ENCODE measurements at regions not wholly inside any gene's neighbourhood (a gene's known extent, or its start where the extent isn't known, plus 50 kb on each side); places are given as distances from the start of the nearest gene placed in this dataset.
"Not testable (repeated sequence)": the region's sequence is repeated elsewhere in the genome, so short reads cannot be mapped to it uniquely, and the experiment has no call there.

- not testable (repeated sequence) for H3K4me3 ChIP-seq (ENCODE audit: low read length); H2AFZ ChIP-seq (ENCODE audit: low read length); H3K9ac ChIP-seq (ENCODE audit: low read length); H3K4me1 ChIP-seq (ENCODE audit: low read length); H3K79me2 ChIP-seq (ENCODE audit: low read length); H3K9me3 ChIP-seq (ENCODE audit: low read length); H3K27ac ChIP-seq (ENCODE audit: low read length); DNase-seq; H3K9me2 ChIP-seq (replicated peaks; ENCODE audit: insufficient read depth, low read length); H3K27me3 ChIP-seq (ENCODE audit: low read length); H3K4me2 ChIP-seq (ENCODE audit: low read depth, low read length, poor library complexity, severe bottlenecking); H4K20me1 ChIP-seq (ENCODE audit: insufficient read depth, low read depth, low read length); H3K36me3 ChIP-seq (ENCODE audit: insufficient read depth, low read length)
Measured at GRCh38 chr13:79836121-79836520, 355.2 kb downstream of the NDFIP2 start.

GRCh38 chr13:79834876-79835275 is 353.9 kb downstream of the NDFIP2 start:
- no peak for DNase-seq
- no peak overlapping the region for H2AFZ ChIP-seq (ENCODE audit: low read length)
- H3K4me2 ChIP-seq (ENCODE audit: low read depth, low read length, poor library complexity, severe bottlenecking), result no peak overlapping the region
- H4K20me1 ChIP-seq (ENCODE audit: insufficient read depth, low read depth, low read length), result no peaks in the 10 kb centered on the region
- H3K27ac ChIP-seq (ENCODE audit: low read length), result no peak overlapping the region
- no peaks in the 10 kb centered on the region for H3K9me3 ChIP-seq (ENCODE audit: low read length)
- no peaks in the 10 kb centered on the region for H3K79me2 ChIP-seq (ENCODE audit: low read length)
- no peak overlapping the region for H3K4me3 ChIP-seq (ENCODE audit: low read length)
- no peaks in the 10 kb centered on the region for H3K27me3 ChIP-seq (ENCODE audit: low read length)
- H3K36me3 ChIP-seq (ENCODE audit: insufficient read depth, low read length), result no peaks in the 10 kb centered on the region
- no peaks in the 10 kb centered on the region for H3K4me1 ChIP-seq (ENCODE audit: low read length)
- H3K9me2 ChIP-seq (replicated peaks; ENCODE audit: insufficient read depth, low read length), result no peaks in the 10 kb centered on the region
- H3K9ac ChIP-seq (ENCODE audit: low read length), result no peak overlapping the region

GRCh38 chr13:79833991-79834390 is 353.0 kb downstream of the NDFIP2 start:
- no peaks in the 10 kb centered on the region for H3K27me3 ChIP-seq (ENCODE audit: low read length)
- H3K9me2 ChIP-seq (replicated peaks; ENCODE audit: insufficient read depth, low read length), result no peaks in the 10 kb centered on the region
- no peak overlapping the region for H3K27ac ChIP-seq (ENCODE audit: low read length)
- no peak overlapping the region for H3K4me3 ChIP-seq (ENCODE audit: low read length)
- no peaks in the 10 kb centered on the region for H3K79me2 ChIP-seq (ENCODE audit: low read length)
- no peaks in the 10 kb centered on the region for H3K4me1 ChIP-seq (ENCODE audit: low read length)
- H3K9ac ChIP-seq (ENCODE audit: low read length), result no peak overlapping the region
- no peak overlapping the region for H2AFZ ChIP-seq (ENCODE audit: low read length)
- no peak for DNase-seq
- H3K4me2 ChIP-seq (ENCODE audit: low read depth, low read length, poor library complexity, severe bottlenecking), result no peak overlapping the region
- no peaks in the 10 kb centered on the region for H3K36me3 ChIP-seq (ENCODE audit: insufficient read depth, low read length)
- no peaks in the 10 kb centered on the region for H3K9me3 ChIP-seq (ENCODE audit: low read length)
- H4K20me1 ChIP-seq (ENCODE audit: insufficient read depth, low read depth, low read length), result no peaks in the 10 kb centered on the region

DNA sequence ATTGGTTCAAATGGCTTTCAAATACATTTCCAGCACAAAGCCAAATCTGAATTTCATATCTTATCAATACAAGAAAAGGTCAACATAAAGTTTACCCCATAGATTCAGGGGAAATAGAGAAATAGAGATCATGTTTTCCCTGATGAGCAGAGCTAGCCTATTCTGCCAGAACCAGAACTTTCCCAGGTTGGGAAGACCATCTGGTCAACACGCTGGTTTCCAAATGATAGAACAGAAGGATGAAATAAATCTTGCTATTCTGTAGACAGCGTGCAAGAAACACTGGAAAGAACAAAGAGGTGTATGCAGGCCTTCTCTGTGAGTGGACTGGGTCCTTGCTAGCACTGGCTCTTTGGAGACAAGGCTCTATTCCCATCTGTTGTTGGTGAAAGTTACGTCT is 350.6 kb downstream of the NDFIP2 start:
- Histone ChIP-seq H3K9me3 (ENCODE audit: low read length) (no peaks in the 10 kb centered on the region), H3K4me2 (ENCODE audit: low read depth, low read length, poor library complexity, severe bottlenecking) (no peak overlapping the region), H3K9me2 (replicated peaks; ENCODE audit: insufficient read depth, low read length) (no peaks in the 10 kb centered on the region), H3K4me3 (ENCODE audit: low read length) (no peak overlapping the region), H3K36me3 (ENCODE audit: insufficient read depth, low read length) (no peaks in the 10 kb centered on the region), H3K4me1 (ENCODE audit: low read length) (no peaks in the 10 kb centered on the region), H2AFZ (ENCODE audit: low read length) (no peak overlapping the region), H3K9ac (ENCODE audit: low read length) (no peak overlapping the region), H3K27me3 (ENCODE audit: low read length) (no peaks in the 10 kb centered on the region), H3K27ac (ENCODE audit: low read length) (no peak overlapping the region), H4K20me1 (ENCODE audit: insufficient read depth, low read depth, low read length) (no peaks in the 10 kb centered on the region), H3K79me2 (ENCODE audit: low read length) (no peaks in the 10 kb centered on the region)
- DNase-seq, result no peak

GRCh38 chr13:79830945-79831344 is 350.0 kb downstream of the NDFIP2 start:
- no peaks in the 10 kb centered on the region for H4K20me1 ChIP-seq (ENCODE audit: insufficient read depth, low read depth, low read length)
- no peaks in the 10 kb centered on the region for H3K9me2 ChIP-seq (replicated peaks; ENCODE audit: insufficient read depth, low read length)
- H3K27me3 ChIP-seq (ENCODE audit: low read length), result no peaks in the 10 kb centered on the region
- no peak overlapping the region for H3K27ac ChIP-seq (ENCODE audit: low read length)
- H2AFZ ChIP-seq (ENCODE audit: low read length), result no peak overlapping the region
- no peaks in the 10 kb centered on the region for H3K79me2 ChIP-seq (ENCODE audit: low read length)
- H3K9ac ChIP-seq (ENCODE audit: low read length), result no peak overlapping the region
- H3K4me2 ChIP-seq (ENCODE audit: low read depth, low read length, poor library complexity, severe bottlenecking), result no peak overlapping the region
- no peak overlapping the region for H3K4me3 ChIP-seq (ENCODE audit: low read length)
- DNase-seq, result no peak
- H3K4me1 ChIP-seq (ENCODE audit: low read length), result no peaks in the 10 kb centered on the region
- H3K9me3 ChIP-seq (ENCODE audit: low read length), result no peaks in the 10 kb centered on the region
- no peaks in the 10 kb centered on the region for H3K36me3 ChIP-seq (ENCODE audit: insufficient read depth, low read length)

- H3K9me2 ChIP-seq (replicated peaks; ENCODE audit: insufficient read depth, low read length), result no peaks in the 10 kb centered on the region
- no peak for DNase-seq
- no peak overlapping the region for H2AFZ ChIP-seq (ENCODE audit: low read length)
- no peaks in the 10 kb centered on the region for H3K27me3 ChIP-seq (ENCODE audit: low read length)
- no peaks in the 10 kb centered on the region for H3K9me3 ChIP-seq (ENCODE audit: low read length)
- no peak overlapping the region for H3K4me2 ChIP-seq (ENCODE audit: low read depth, low read length, poor library complexity, severe bottlenecking)
- no peak overlapping the region for H3K9ac ChIP-seq (ENCODE audit: low read length)
- no peaks in the 10 kb centered on the region for H4K20me1 ChIP-seq (ENCODE audit: insufficient read depth, low read depth, low read length)
- no peak overlapping the region for H3K27ac ChIP-seq (ENCODE audit: low read length)
- H3K4me1 ChIP-seq (ENCODE audit: low read length), result no peaks in the 10 kb centered on the region
- no peaks in the 10 kb centered on the region for H3K36me3 ChIP-seq (ENCODE audit: insufficient read depth, low read length)
- H3K79me2 ChIP-seq (ENCODE audit: low read length), result no peaks in the 10 kb centered on the region
- no peak overlapping the region for H3K4me3 ChIP-seq (ENCODE audit: low read length)
Measured at GRCh38 chr13:79830426-79830825, 349.5 kb downstream of the NDFIP2 start.

DNA sequence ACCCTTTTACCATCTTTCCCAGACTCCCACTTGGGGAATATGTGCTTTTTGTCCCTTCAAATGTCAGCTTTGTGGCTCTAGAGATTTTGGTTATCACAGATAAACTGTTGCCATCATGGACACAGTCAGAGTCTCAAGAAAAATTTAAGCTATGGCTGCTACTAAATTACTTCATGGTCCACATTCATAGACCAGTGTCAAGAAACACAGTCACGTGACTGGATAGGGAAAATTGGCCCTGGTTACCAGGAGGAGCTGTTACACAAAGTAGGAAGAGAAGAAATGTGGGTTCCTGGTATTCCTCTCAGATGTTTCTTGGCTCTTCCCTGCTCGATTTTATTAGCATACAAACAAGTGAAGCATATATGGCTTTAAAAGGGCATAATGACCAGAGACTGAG is 348.9 kb downstream of the NDFIP2 start:
- Histone ChIP-seq H3K4me1 (ENCODE audit: low read length) (no peaks in the 10 kb centered on the region), H3K4me2 (ENCODE audit: low read depth, low read length, poor library complexity, severe bottlenecking) (no peak overlapping the region), H3K9ac (ENCODE audit: low read length) (no peak overlapping the region), H3K36me3 (ENCODE audit: insufficient read depth, low read length) (no peaks in the 10 kb centered on the region), H3K9me2 (replicated peaks; ENCODE audit: insufficient read depth, low read length) (no peaks in the 10 kb centered on the region), H3K4me3 (ENCODE audit: low read length) (no peak overlapping the region), H4K20me1 (ENCODE audit: insufficient read depth, low read depth, low read length) (no peaks in the 10 kb centered on the region), H3K9me3 (ENCODE audit: low read length) (no peaks in the 10 kb centered on the region), H3K79me2 (ENCODE audit: low read length) (no peaks in the 10 kb centered on the region), H2AFZ (ENCODE audit: low read length) (no peak overlapping the region), H3K27ac (ENCODE audit: low read length) (no peak overlapping the region), H3K27me3 (ENCODE audit: low read length) (no peaks in the 10 kb centered on the region)
- DNase-seq, result no peak

- no peak for DNase-seq
Measured at GRCh38 chr13:79825959-79826358, 345.0 kb downstream of the NDFIP2 start.

DNA sequence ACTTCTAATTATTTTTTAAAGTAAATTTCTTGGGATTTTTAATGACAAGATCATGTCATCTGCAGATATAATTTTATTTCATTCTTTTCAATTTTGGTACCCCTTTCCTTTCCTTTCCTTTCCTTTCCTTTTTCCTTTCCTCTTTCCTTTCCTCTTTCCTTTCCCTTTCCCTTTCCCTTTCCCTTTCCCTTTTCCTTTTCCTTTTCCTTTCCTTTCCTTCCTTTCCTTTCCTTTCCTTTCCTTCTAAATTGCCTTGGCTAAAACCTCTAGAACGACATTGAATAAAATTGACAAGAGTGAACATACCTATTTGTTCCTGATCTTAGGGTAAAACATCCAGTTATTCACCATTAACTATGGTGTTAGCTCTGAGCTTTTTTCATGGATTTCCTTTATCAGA is 334.1 kb downstream of the NDFIP2 start:
- Histone ChIP-seq H3K4me3 (ENCODE audit: low read length) (no peak overlapping the region), H3K9me2 (replicated peaks; ENCODE audit: insufficient read depth, low read length) (no peaks in the 10 kb centered on the region; the same call in 1 of the 2 replicates), H3K4me1 (ENCODE audit: low read length) (no peaks in the 10 kb centered on the region), H2AFZ (ENCODE audit: low read length) (no peak overlapping the region), H3K79me2 (ENCODE audit: low read length) (no peaks in the 10 kb centered on the region), H3K4me2 (ENCODE audit: low read depth, low read length, poor library complexity, severe bottlenecking) (no peak overlapping the region), H3K36me3 (ENCODE audit: insufficient read depth, low read length) (no peaks in the 10 kb centered on the region), H3K27me3 (ENCODE audit: low read length) (no peaks in the 10 kb centered on the region), H3K9me3 (ENCODE audit: low read length) (no peaks in the 10 kb centered on the region), H4K20me1 (ENCODE audit: insufficient read depth, low read depth, low read length) (no peaks in the 10 kb centered on the region), H3K27ac (ENCODE audit: low read length) (no peak overlapping the region), H3K9ac (ENCODE audit: low read length) (no peak overlapping the region)
- DNase-seq, result no peak

More at GRCh38 chr13:79825959-79826358, 345.0 kb downstream of the NDFIP2 start:
- Histone ChIP-seq H3K9me2 (replicated peaks; ENCODE audit: insufficient read depth, low read length) (no peaks in the 10 kb centered on the region), H3K4me1 (ENCODE audit: low read length) (no peaks in the 10 kb centered on the region), H3K27ac (ENCODE audit: low read length) (no peak overlapping the region), H4K20me1 (ENCODE audit: insufficient read depth, low read depth, low read length) (no peaks in the 10 kb centered on the region), H2AFZ (ENCODE audit: low read length) (no peak overlapping the region), H3K9me3 (ENCODE audit: low read length) (no peaks in the 10 kb centered on the region), H3K27me3 (ENCODE audit: low read length) (no peaks in the 10 kb centered on the region), H3K4me2 (ENCODE audit: low read depth, low read length, poor library complexity, severe bottlenecking) (no peak overlapping the region), H3K36me3 (ENCODE audit: insufficient read depth, low read length) (no peaks in the 10 kb centered on the region), H3K9ac (ENCODE audit: low read length) (no peak overlapping the region), H3K4me3 (ENCODE audit: low read length) (no peak overlapping the region), H3K79me2 (ENCODE audit: low read length) (no peaks in the 10 kb centered on the region)
